ENCODE measurements at regions not wholly inside any gene's neighbourhood (a gene's known extent, or its start where the extent isn't known, plus 50 kb on each side); places are given as distances from the start of the nearest gene placed in this dataset.

DNA sequence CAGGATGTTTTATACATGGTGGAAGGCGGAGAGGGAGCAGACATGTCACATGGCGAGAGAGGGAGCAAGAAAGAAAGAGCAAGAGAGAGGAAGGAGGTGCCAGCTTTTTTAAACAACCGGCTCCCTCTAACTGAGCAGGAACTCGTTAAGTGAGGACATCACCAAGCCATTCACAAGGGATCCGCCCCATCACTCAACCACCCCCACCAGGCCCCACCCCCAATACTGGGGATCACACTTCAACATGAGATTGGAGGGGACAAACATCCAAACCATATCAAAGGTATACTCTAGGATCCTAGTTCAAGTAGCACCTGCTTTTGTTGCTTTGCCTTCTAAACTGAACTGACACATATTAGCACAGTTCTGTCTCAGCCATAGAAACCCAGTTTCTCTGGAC is 141.9 kb upstream of the KLF14 start:
- TF ChIP-seq, protein P1, sequence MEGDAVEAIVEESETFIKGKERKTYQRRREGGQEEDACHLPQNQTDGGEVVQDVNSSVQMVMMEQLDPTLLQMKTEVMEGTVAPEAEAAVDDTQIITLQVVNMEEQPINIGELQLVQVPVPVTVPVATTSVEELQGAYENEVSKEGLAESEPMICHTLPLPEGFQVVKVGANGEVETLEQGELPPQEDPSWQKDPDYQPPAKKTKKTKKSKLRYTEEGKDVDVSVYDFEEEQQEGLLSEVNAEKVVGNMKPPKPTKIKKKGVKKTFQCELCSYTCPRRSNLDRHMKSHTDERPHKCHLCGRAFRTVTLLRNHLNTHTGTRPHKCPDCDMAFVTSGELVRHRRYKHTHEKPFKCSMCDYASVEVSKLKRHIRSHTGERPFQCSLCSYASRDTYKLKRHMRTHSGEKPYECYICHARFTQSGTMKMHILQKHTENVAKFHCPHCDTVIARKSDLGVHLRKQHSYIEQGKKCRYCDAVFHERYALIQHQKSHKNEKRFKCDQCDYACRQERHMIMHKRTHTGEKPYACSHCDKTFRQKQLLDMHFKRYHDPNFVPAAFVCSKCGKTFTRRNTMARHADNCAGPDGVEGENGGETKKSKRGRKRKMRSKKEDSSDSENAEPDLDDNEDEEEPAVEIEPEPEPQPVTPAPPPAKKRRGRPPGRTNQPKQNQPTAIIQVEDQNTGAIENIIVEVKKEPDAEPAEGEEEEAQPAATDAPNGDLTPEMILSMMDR (IDR thresholded peaks at IDR 0.05; ENCODE audit: borderline replicate concordance, extremely low read depth, low read length, poor library complexity, severe bottlenecking) = no peak
- no peak for TF ChIP-seq EZH2 (IDR thresholded peaks at IDR 0.05; ENCODE audit: borderline replicate concordance, low read depth, low read length, severe bottlenecking)
